CD4-positive, CD25-positive, alpha-beta regulatory T cell (primary cell): ENCODE measurements at regions not wholly inside any gene's neighbourhood (a gene's known extent, or its start where the extent isn't known, plus 50 kb on each side); places are given as distances from the start of the nearest gene placed in this dataset.

Experiments used
- ATAC-seq, 2 donors: fragments of 150-1000 bp; cut with Tn5 transposase; one replicate each; pipeline ENCODE4 v1.10.0; 2021; ENCODE audit warnings: low read depth in 2 of 2, moderate number of reproducible peaks in 2 of 2, moderate library complexity in 1 of 2
- DNase-seq, 3 donors: peaks; one replicate each; pipeline versions ENCODE4 v3.0.0 to v3.0.0-alpha.2; 2012 to 2022; ENCODE audit warnings: mixed read lengths in 1 of 3
- H3K27ac ChIP-seq: one replicate; pipeline ENCODE4 v1.7.0; 2013; ENCODE audit warnings: mild to moderate bottlenecking, low read length; ENCODE audit not compliant: insufficient read depth, poor library complexity, severe bottlenecking
- H3K27me3 ChIP-seq: one replicate; pipeline ENCODE4 v1.7.0; 2013; ENCODE audit warnings: low read length; ENCODE audit not compliant: control insufficient read depth, insufficient read depth
- H3K36me3 ChIP-seq: one replicate; pipeline ENCODE4 v1.7.0; 2013; ENCODE audit warnings: mild to moderate bottlenecking, low read length, moderate library complexity; ENCODE audit not compliant: control insufficient read depth, insufficient read depth
- H3K4me1 ChIP-seq: 2 replicates; pipeline ENCODE4 v1.7.0; 2013; ENCODE audit warnings: mild to moderate bottlenecking, low read length; ENCODE audit not compliant: insufficient read depth, control insufficient read depth, poor library complexity, severe bottlenecking
- H3K4me3 ChIP-seq: one replicate; pipeline ENCODE4 v1.7.0; 2013; ENCODE audit warnings: low read depth, mild to moderate bottlenecking, low read length, moderate library complexity
- H3K9me3 ChIP-seq, 2 experiments: 1 replicate in 1 of 2; 2 replicates in 1 of 2; pipeline ENCODE4 v1.7.0; 2013; ENCODE audit warnings: low read length in 2 of 2, mild to moderate bottlenecking in 1 of 2, moderate library complexity in 1 of 2; ENCODE audit not compliant: control insufficient read depth in 2 of 2
- H3K27ac Mint-ChIP-seq, 3 donors: one replicate each; pipeline ENCODE4 v1.8.0; 2020 to 2022; ENCODE audit warnings: mild to moderate bottlenecking in 3 of 3, mixed read lengths in 3 of 3, moderate library complexity in 2 of 3
- H3K27me3 Mint-ChIP-seq: one replicate; pipeline ENCODE4 v1.8.0; 2022; ENCODE audit warnings: mild to moderate bottlenecking, mixed read lengths
- H3K36me3 Mint-ChIP-seq: one replicate; pipeline ENCODE4 v1.8.0; 2020; ENCODE audit warnings: mixed read lengths
- H3K4me1 Mint-ChIP-seq, 4 donors: one replicate each; pipeline ENCODE4 v1.8.0; 2020 to 2022; ENCODE audit warnings: mixed read lengths in 4 of 4, mild to moderate bottlenecking in 1 of 4
- H3K4me3 Mint-ChIP-seq, 4 donors: one replicate each; pipeline ENCODE4 v1.8.0; 2020 to 2022; ENCODE audit warnings: mild to moderate bottlenecking in 4 of 4, mixed read lengths in 4 of 4, moderate library complexity in 3 of 4
- H3K9me3 Mint-ChIP-seq, 7 donors: one replicate each; pipeline ENCODE4 v1.8.0; 2020 to 2022; ENCODE audit warnings: mixed read lengths in 7 of 7, mild to moderate bottlenecking in 3 of 7, moderate library complexity in 2 of 7

- Histone ChIP-seq H3K27ac (no peak overlapping the region), H3K4me1 (no peaks in the 10 kb centered on the region), H3K9me3 (no peaks in the 10 kb centered on the region), H3K36me3 (no peaks in the 10 kb centered on the region), H3K4me3 (no peak overlapping the region), H3K27me3 (no peaks in the 10 kb centered on the region)
- Mint-ChIP-seq H3K27ac (no peak overlapping the region), H3K36me3 (no peaks in the 10 kb centered on the region), H3K4me1 (no peaks in the 10 kb centered on the region), H3K27me3 (no peaks in the 10 kb centered on the region), H3K4me3 (no peak overlapping the region), H3K9me3 (peaks cover 0 to 7% (median 0%) of the 10 kb centered on the region in 7 donors)
- DNase-seq (no peak), ATAC-seq (no peak)
Measured at GRCh38 chr14:58875613-58876012, 237.9 kb downstream of the DACT1 start.

DNA sequence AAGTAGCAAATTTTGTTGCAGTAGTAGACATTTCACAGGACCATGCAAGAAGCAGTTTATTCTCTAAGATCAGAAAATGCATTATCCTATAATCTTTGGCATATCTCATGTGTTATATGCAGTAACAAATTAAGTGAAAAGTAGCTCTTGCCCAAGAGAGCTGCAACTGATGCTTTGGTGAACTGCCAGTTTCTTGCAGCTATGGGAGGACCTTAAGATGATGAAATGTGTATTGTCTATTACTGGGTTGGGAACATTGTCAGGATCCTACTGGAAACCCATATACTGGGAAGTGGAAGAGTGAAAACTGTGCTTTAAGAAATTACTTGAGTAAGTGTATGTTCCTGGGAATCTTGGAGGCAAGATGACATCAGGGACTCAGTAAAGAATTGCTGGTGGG is 238.8 kb downstream of the DACT1 start:
- ATAC-seq (no peak), DNase-seq (no peak)
- no peaks in the 10 kb centered on the region for H3K9me3 ChIP-seq
- Mint-ChIP-seq H3K27me3 (no peaks in the 10 kb centered on the region), H3K4me1 (no peaks in the 10 kb centered on the region), H3K27ac (no peak overlapping the region), H3K36me3 (no peaks in the 10 kb centered on the region), H3K4me3 (no peak overlapping the region), H3K9me3 (peaks cover 0 to 7% (median 0%) of the 10 kb centered on the region in 7 donors)
- H3K36me3 ChIP-seq, result no peaks in the 10 kb centered on the region
- H3K4me1 ChIP-seq, result no peaks in the 10 kb centered on the region
- no peak overlapping the region for H3K4me3 ChIP-seq
- no peaks in the 10 kb centered on the region for H3K27me3 ChIP-seq
- no peak overlapping the region for H3K27ac ChIP-seq

- H3K9me3 Mint-ChIP-seq, result peaks cover 0 to 7% (median 0%) of the 10 kb centered on the region in 7 donors
- no peaks in the 10 kb centered on the region for H3K27me3 Mint-ChIP-seq
- Histone ChIP-seq H3K36me3 (no peaks in the 10 kb centered on the region), H3K4me3 (no peak overlapping the region), H3K27ac (no peak overlapping the region), H3K9me3 (no peaks in the 10 kb centered on the region), H3K4me1 (no peaks in the 10 kb centered on the region), H3K27me3 (no peaks in the 10 kb centered on the region)
- H3K4me3 Mint-ChIP-seq, result no peak overlapping the region
- DNase-seq (no peak), ATAC-seq (no peak)
- no peak overlapping the region for H3K27ac Mint-ChIP-seq
- no peaks in the 10 kb centered on the region for H3K36me3 Mint-ChIP-seq
- no peaks in the 10 kb centered on the region for H3K4me1 Mint-ChIP-seq
Measured at GRCh38 chr14:58878439-58879139, 240.8 kb downstream of the DACT1 start.

DNA sequence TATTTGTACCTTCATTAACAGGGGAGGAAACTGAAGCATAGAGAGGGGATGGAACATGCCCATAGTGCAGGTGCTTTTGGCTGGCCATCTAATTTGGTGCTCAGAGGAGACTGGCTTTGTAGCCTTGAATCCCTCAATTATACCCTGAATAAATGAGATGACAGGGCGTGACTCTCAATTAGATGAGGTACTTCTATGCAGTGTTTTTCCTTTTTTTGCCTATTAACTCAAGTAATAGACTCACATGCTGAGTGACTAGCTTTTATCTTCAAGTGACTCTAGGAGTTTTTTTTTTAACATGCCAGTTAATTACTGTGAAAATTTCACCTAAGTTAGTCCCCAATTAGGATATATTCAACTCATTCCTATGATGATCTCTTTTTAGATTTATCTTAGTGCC is 243.7 kb downstream of the DACT1 start:
- no peaks in the 10 kb centered on the region for H3K36me3 ChIP-seq
- no peaks in the 10 kb centered on the region for H3K4me1 Mint-ChIP-seq
- DNase-seq, result no peak
- H3K4me3 Mint-ChIP-seq, result no peak overlapping the region
- no peaks in the 10 kb centered on the region for H3K27me3 Mint-ChIP-seq
- no peak overlapping the region for H3K4me3 ChIP-seq
- H3K36me3 Mint-ChIP-seq, result no peaks in the 10 kb centered on the region
- no peak for ATAC-seq
- H3K27me3 ChIP-seq, result no peaks in the 10 kb centered on the region
- no peaks in the 10 kb centered on the region for H3K9me3 ChIP-seq
- H3K9me3 Mint-ChIP-seq, result peaks cover 0 to 7% (median 0%) of the 10 kb centered on the region in 7 donors
- no peak overlapping the region for H3K27ac ChIP-seq
- H3K27ac Mint-ChIP-seq, result no peak overlapping the region
- no peaks in the 10 kb centered on the region for H3K4me1 ChIP-seq

DNA sequence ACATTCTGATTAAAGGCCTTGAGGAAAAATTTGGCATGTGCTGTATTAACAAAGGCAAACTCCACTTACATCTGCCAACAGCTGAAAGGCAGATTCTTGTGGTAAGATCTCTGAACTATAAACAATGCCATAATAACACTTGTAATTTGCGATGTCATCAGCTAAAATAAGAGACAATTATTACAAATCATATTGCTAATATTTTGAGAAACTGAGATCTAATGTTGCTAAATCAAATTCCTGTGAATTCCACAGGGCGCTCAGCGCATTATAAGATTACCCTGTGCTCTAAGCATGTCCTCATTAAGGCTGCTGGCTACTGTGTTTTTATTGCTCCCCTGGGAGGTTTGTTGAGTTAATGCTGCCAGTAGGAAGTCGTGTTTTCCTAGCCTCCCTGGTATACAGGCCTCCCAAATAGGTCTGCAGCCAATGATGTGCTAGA is 244.8 kb downstream of the DACT1 start:
- H3K4me3 Mint-ChIP-seq, result no peak overlapping the region
- Histone ChIP-seq H3K4me1 (no peaks in the 10 kb centered on the region), H3K27ac (no peak overlapping the region), H3K27me3 (no peaks in the 10 kb centered on the region), H3K36me3 (no peaks in the 10 kb centered on the region), H3K9me3 (no peaks in the 10 kb centered on the region), H3K4me3 (no peak overlapping the region)
- H3K36me3 Mint-ChIP-seq, result no peaks in the 10 kb centered on the region
- DNase-seq (no peak), ATAC-seq (no peak)
- H3K9me3 Mint-ChIP-seq, result peaks cover 0 to 2% (median 0%) of the 10 kb centered on the region in 7 donors
- H3K27me3 Mint-ChIP-seq, result no peaks in the 10 kb centered on the region
- no peaks in the 10 kb centered on the region for H3K4me1 Mint-ChIP-seq
- H3K27ac Mint-ChIP-seq, result no peak overlapping the region

- ATAC-seq (no peak), DNase-seq (peak in 1 of 3 donors; percentile 3)
- Mint-ChIP-seq H3K27ac (no peak overlapping the region), H3K4me3 (no peak overlapping the region), H3K27me3 (no peaks in the 10 kb centered on the region), H3K36me3 (no peaks in the 10 kb centered on the region), H3K9me3 (peaks cover 0 to 2% (median 0%) of the 10 kb centered on the region in 7 donors), H3K4me1 (no peaks in the 10 kb centered on the region)
- Histone ChIP-seq H3K36me3 (no peaks in the 10 kb centered on the region), H3K27ac (no peak overlapping the region), H3K9me3 (no peaks in the 10 kb centered on the region), H3K27me3 (no peaks in the 10 kb centered on the region), H3K4me3 (no peak overlapping the region), H3K4me1 (no peaks in the 10 kb centered on the region)
Measured at GRCh38 chr14:58884442-58884841, 246.7 kb downstream of the DACT1 start.

DNA sequence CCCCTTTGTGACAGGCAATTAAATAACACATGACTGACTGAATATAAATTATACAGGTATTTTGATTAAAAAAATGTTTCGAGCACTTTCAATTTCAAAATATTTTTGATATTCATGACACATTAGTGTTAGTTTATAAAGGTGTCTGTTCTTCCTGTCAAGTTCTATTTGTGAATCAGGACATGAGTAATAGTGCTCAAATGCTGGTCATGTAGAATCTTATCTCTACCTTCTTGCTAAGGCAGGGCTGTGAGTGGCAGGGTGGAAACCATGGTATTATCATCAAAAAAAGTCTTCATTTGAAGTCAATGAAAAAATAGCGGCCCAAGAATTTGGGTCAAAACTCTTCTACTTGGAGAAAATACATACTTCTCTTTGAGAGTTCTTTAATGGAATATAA is 250.2 kb downstream of the DACT1 start:
- no peak overlapping the region for H3K4me3 ChIP-seq
- Mint-ChIP-seq H3K36me3 (no peaks in the 10 kb centered on the region), H3K27me3 (no peaks in the 10 kb centered on the region), H3K27ac (no peak overlapping the region), H3K4me3 (no peak overlapping the region), H3K4me1 (no peaks in the 10 kb centered on the region), H3K9me3 (peaks cover 0 to 4% (median 0%) of the 10 kb centered on the region in 7 donors)
- H3K36me3 ChIP-seq, result no peaks in the 10 kb centered on the region
- no peak for ATAC-seq
- DNase-seq, result no peak
- no peaks in the 10 kb centered on the region for H3K9me3 ChIP-seq
- H3K4me1 ChIP-seq, result no peaks in the 10 kb centered on the region
- H3K27ac ChIP-seq, result no peak overlapping the region
- no peaks in the 10 kb centered on the region for H3K27me3 ChIP-seq

DNA sequence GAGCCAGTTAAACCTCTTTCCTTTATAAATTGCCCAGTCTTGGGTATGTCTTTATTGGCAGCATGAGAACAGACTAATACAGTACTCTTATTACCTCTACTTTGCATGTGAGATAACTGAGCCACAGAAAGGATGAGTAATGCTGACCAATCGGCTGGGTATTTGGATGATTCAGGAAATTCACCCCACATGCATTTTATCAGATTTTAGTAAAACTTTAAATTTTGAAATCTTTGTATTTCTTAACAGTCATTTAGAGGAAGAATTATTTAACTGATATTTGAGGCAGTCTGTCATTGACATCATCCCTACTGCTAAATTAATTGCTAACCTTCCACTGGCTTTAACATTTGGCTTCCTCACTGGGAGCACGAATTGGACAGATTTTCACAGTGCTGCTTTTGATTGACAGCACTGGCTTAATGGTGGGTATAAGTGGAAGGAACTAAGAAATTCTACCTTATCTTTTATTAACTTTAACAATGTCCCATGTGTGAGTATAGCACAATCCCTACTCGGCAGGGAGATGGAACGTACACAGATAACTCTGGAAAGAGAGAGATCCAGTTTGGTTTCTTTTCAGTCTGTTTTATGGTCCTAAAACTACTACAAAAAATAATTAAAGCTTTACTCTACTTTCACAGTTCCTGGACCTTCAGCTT is 261.0 kb downstream of the DACT1 start:
- Mint-ChIP-seq H3K36me3 (no peaks in the 10 kb centered on the region), H3K4me1 (no peaks in the 10 kb centered on the region), H3K27ac (no peak overlapping the region), H3K27me3 (no peaks in the 10 kb centered on the region), H3K4me3 (no peak overlapping the region), H3K9me3 (peaks cover 0 to 7% (median 0%) of the 10 kb centered on the region in 7 donors)
- ATAC-seq (no peak), DNase-seq (no peak)
- Histone ChIP-seq H3K36me3 (no peaks in the 10 kb centered on the region), H3K27ac (no peak overlapping the region), H3K27me3 (no peaks in the 10 kb centered on the region), H3K4me3 (no peak overlapping the region), H3K4me1 (no peaks in the 10 kb centered on the region), H3K9me3 (no peaks in the 10 kb centered on the region)
